Hematopoietic multipotent progenitor cell treated with erythropoietin and hydrocortisone succinate and interleukin-3 and kit ligand, for 8 days (in vitro differentiated cells): ENCODE measurements at regions not wholly inside any gene's neighbourhood (a gene's known extent, or its start where the extent isn't known, plus 50 kb on each side); places are given as distances from the start of the nearest gene placed in this dataset.
"Not testable (repeated sequence)": the region's sequence is repeated elsewhere in the genome, so short reads cannot be mapped to it uniquely, and the experiment has no call there.

Experiments
- DNase-seq: peaks from one replicate; pipeline ENCODE4 v3.0.0-alpha.2; 2015

GRCh38 chr6:149127212-149127611 is 190.3 kb upstream of the TAB2 start:
- DNase-seq = peak; percentile 23

- DNase-seq = peak; percentile 97
Measured at GRCh38 chr6:149128489-149129145, 188.9 kb upstream of the TAB2 start.

- peak; percentile 75 for DNase-seq
Measured at GRCh38 chr6:149129371-149130077, 188.0 kb upstream of the TAB2 start.

GRCh38 chr6:149130090-149130489 is 187.4 kb upstream of the TAB2 start:
- DNase-seq = no peak

GRCh38 chr6:149130508-149130907 is 187.0 kb upstream of the TAB2 start:
- DNase-seq = no peak

GRCh38 chr6:149131891-149132290 is 185.6 kb upstream of the TAB2 start:
- DNase-seq = no peak

- DNase-seq = peak; percentile 67
Measured at GRCh38 chr6:149132336-149132735, 185.2 kb upstream of the TAB2 start.

GRCh38 chr6:149134511-149134933 is 183.0 kb upstream of the TAB2 start:
- DNase-seq = no peak

GRCh38 chr6:149135809-149136208 is 181.7 kb upstream of the TAB2 start:
- DNase-seq = no peak

GRCh38 chr6:149136273-149136912 is 181.1 kb upstream of the TAB2 start:
- DNase-seq = no peak

GRCh38 chr6:149136913-149137286 is 180.6 kb upstream of the TAB2 start:
- DNase-seq = no peak

- DNase-seq = no peak
Measured at GRCh38 chr6:149137594-149137993, 179.9 kb upstream of the TAB2 start.

- no peak for DNase-seq
Measured at GRCh38 chr6:149138089-149138488, 179.4 kb upstream of the TAB2 start.

GRCh38 chr6:149138699-149139294 is 178.7 kb upstream of the TAB2 start:
- DNase-seq = no peak

GRCh38 chr6:149139782-149140136 is 177.8 kb upstream of the TAB2 start:
- DNase-seq = no peak

- DNase-seq = peak; percentile 90
Measured at GRCh38 chr6:149140137-149140909, 177.2 kb upstream of the TAB2 start.

- DNase-seq = peak; percentile 40
Measured at GRCh38 chr6:149140910-149141290, 176.6 kb upstream of the TAB2 start.

- DNase-seq = no peak
Measured at GRCh38 chr6:149142924-149143429, 174.5 kb upstream of the TAB2 start.

- not testable (repeated sequence) for DNase-seq
Measured at GRCh38 chr6:149145800-149146199, 171.7 kb upstream of the TAB2 start.

- DNase-seq = no peak
Measured at GRCh38 chr6:149147195-149147594, 170.3 kb upstream of the TAB2 start.

- DNase-seq = no peak
Measured at GRCh38 chr6:149147938-149148718, 169.4 kb upstream of the TAB2 start.

- DNase-seq = no peak
Measured at GRCh38 chr6:149149653-149150052, 167.9 kb upstream of the TAB2 start.
